HCT116 (cell line): ENCODE measurements at regions not wholly inside any gene's neighbourhood (a gene's known extent, or its start where the extent isn't known, plus 50 kb on each side); places are given as distances from the start of the nearest gene placed in this dataset.

Experiments used
- ATAC-seq: fragments of 200-7000 bp; cut with Tn5 transposase; 2 replicates; pipeline ENCODE4 v1.9.1; 2020; ENCODE audit warnings: mild to moderate bottlenecking, moderate library complexity
- BruUV-seq: library from RNA; stranded (reverse); fragments of 400-500 nt; replicated peaks from 2 replicates; lab custom pipeline; 2021; lab: Mats Ljungman, UMichigan
- CTCF ChIA-PET: fragments of 300-600 bp; sonication (Branson Sonifier 250); formaldehyde crosslinking; loops from one replicate; lab custom pipeline; 2021; ENCODE audit warnings: antibody characterized with exemption; lab: Charles Lee
- POLR2A ChIA-PET: fragments of 300-600, 350-600 bp; sonication (Branson Sonifier 250); formaldehyde crosslinking; loops from one replicate; lab custom pipeline; 2021; ENCODE audit warnings: antibody characterized with exemption; lab: Charles Lee
- RAD21 ChIA-PET, 2 experiments: fragments of 300-600 bp; sonication (Branson Sonifier 250); formaldehyde crosslinking; loops; one replicate each; lab custom pipeline; 2023; ENCODE audit warnings: low total read pairs in 2 of 2; ENCODE audit not compliant: uncharacterized antibody in 2 of 2, unreplicated experiment in 2 of 2, low non-redundant PET in 1 of 2; lab: Charles Lee
- DNase-seq: peaks from one replicate; pipeline ENCODE4 v3.0.0-alpha.2; 2010; ENCODE audit warnings: low read depth, low spot score
- H2AFZ ChIP-seq: fragments of 200-600 bp; shearing (Covaris generic), sonication (generic); 2 replicates; pipeline ENCODE4 v1.6.1; 2017; ENCODE audit warnings: low read depth, mixed run types, mixed read lengths, antibody characterized with exemption, low read length; ENCODE audit not compliant: poor library complexity, severe bottlenecking
- H3K27ac ChIP-seq: 2 replicates; pipeline ENCODE4 v1.5.1; 2012; ENCODE audit warnings: low read depth, low read length
- H3K27me3 ChIP-seq: fragments of 200-600 bp; sonication (generic); 2 replicates; pipeline ENCODE4 v1.6.1; 2016; ENCODE audit warnings: mixed run types, low read length, mixed read lengths; ENCODE audit not compliant: insufficient read depth
- H3K36me3 ChIP-seq, 2 experiments: fragments of 200-500 bp in 1 of 2; fragments of 200-600 bp in 1 of 2; sonication (Bioruptor generic) in 1 of 2; sonication (generic) in 1 of 2; 2 replicates each; pipeline versions ENCODE4 v1.5.1 to v1.6.1; 2014 to 2016; ENCODE audit warnings: low read length in 2 of 2, inconsistent platforms in 1 of 2, mixed read lengths in 1 of 2, mixed run types in 1 of 2; ENCODE audit not compliant: insufficient read depth in 2 of 2, control insufficient read depth in 1 of 2
- H3K4me1 ChIP-seq, 2 experiments: fragments of 200-600 bp in 1 of 2; sonication (generic) in 1 of 2; 2 replicates each; pipeline versions ENCODE4 v1.5.1 to v1.6.1; 2012 to 2017; ENCODE audit warnings: low read length in 2 of 2, inconsistent platforms in 1 of 2, mild to moderate bottlenecking in 1 of 2, mixed read lengths in 1 of 2, mixed run types in 1 of 2, moderate library complexity in 1 of 2; ENCODE audit not compliant: insufficient read depth in 2 of 2, control insufficient read depth in 1 of 2
- H3K4me2 ChIP-seq: fragments of 200-600 bp; sonication (generic); 2 replicates; pipeline ENCODE4 v1.6.1; 2017; ENCODE audit warnings: mixed run types, low read length, mixed read lengths
- H3K4me3 ChIP-seq, 2 experiments: fragments of 200-600 bp in 1 of 2; sonication (generic) in 1 of 2; replicated peaks in 1 of 2; 2 replicates each; pipeline ENCODE4 v1.5.1; 2011 to 2016; ENCODE audit warnings: low read length in 2 of 2, control low read depth in 1 of 2, low read depth in 1 of 2, mild to moderate bottlenecking in 1 of 2, mixed read lengths in 1 of 2, mixed run types in 1 of 2
- H3K79me2 ChIP-seq: fragments of 200-600 bp; sonication (generic); 2 replicates; pipeline ENCODE4 v1.6.1; 2017; ENCODE audit warnings: mild to moderate bottlenecking, mixed run types, low read length, moderate library complexity, mixed read lengths; ENCODE audit not compliant: insufficient read depth
- H3K9ac ChIP-seq: fragments of 200-600 bp; sonication (generic); 2 replicates; pipeline ENCODE4 v1.6.1; 2016; ENCODE audit warnings: low read length, mixed read lengths
- H3K9me2 ChIP-seq: fragments of 200-600 bp; sonication (generic), shearing (Covaris generic); 2 replicates; pipeline ENCODE4 v1.6.1; 2017; ENCODE audit warnings: mixed run types, mild to moderate bottlenecking, moderate library complexity; ENCODE audit not compliant: insufficient read depth
- H3K9me3 ChIP-seq, 2 experiments: fragments of 200-500 bp in 1 of 2; fragments of 200-600 bp in 1 of 2; sonication (Bioruptor generic) in 1 of 2; sonication (generic) in 1 of 2; 2 replicates each; pipeline ENCODE4 v1.6.1; 2014 to 2017; ENCODE audit warnings: low read length in 2 of 2, mixed read lengths in 2 of 2, inconsistent platforms in 1 of 2, low read depth in 1 of 2, mild to moderate bottlenecking in 1 of 2, mixed run types in 1 of 2, moderate library complexity in 1 of 2; ENCODE audit not compliant: control insufficient read depth in 1 of 2, insufficient read depth in 1 of 2
- H4K20me1 ChIP-seq: fragments of 200-600 bp; sonication (generic), shearing (Covaris generic); 2 replicates; pipeline ENCODE4 v1.6.1; 2017; ENCODE audit warnings: mixed run types, mild to moderate bottlenecking, moderate library complexity; ENCODE audit not compliant: insufficient read depth
- CBX3 ChIP-seq: IDR thresholded peaks from 2 replicates; pipeline ENCODE4 v1.6.1; 2012; ENCODE audit warnings: low read depth
- CEBPB ChIP-seq: IDR thresholded peaks from 2 replicates; pipeline ENCODE4 v1.6.1; 2012; ENCODE audit warnings: low read depth
- EGR1 ChIP-seq: IDR thresholded peaks from 2 replicates; pipeline ENCODE4 v1.6.1; 2012; ENCODE audit warnings: low read depth
- ELF1 ChIP-seq: IDR thresholded peaks from 2 replicates; pipeline ENCODE4 v1.6.1; 2012; ENCODE audit warnings: low read depth, borderline replicate concordance
- EZH2 ChIP-seq: fragments of 200-600 bp; sonication (generic); IDR thresholded peaks from 2 replicates; pipeline ENCODE4 v1.6.1; 2017; ENCODE audit warnings: antibody characterized with exemption, mixed run types
- JUND ChIP-seq: IDR thresholded peaks from 2 replicates; pipeline ENCODE4 v1.6.1; 2012
- POLR2A ChIP-seq: IDR thresholded peaks from 2 replicates; pipeline ENCODE4 v1.7.0; 2011; ENCODE audit warnings: borderline replicate concordance; ENCODE audit not compliant: insufficient read depth, insufficient read length; ENCODE audit errors: extremely low read depth
- POLR2AphosphoS5 ChIP-seq: IDR thresholded peaks from 2 replicates; pipeline ENCODE4 v1.6.1; 2011; ENCODE audit warnings: mild to moderate bottlenecking, low read depth, low read length, moderate library complexity
- SRF ChIP-seq: IDR thresholded peaks from 2 replicates; pipeline ENCODE4 v1.6.1; 2012; ENCODE audit warnings: low read depth
- YY1 ChIP-seq: IDR thresholded peaks from 2 replicates; pipeline ENCODE4 v1.6.1; 2011; ENCODE audit warnings: low read length, low read depth, moderate library complexity, mild to moderate bottlenecking; ENCODE audit not compliant: insufficient replicate concordance; ENCODE audit errors: extremely low read depth
- ZFX ChIP-seq: fragments of 450-650 bp; IDR thresholded peaks from 2 replicates; pipeline ENCODE4 v1.6.1; 2017
- intact Hi-C: fragments of 100-400 bp; cut with micrococcal nuclease; formaldehyde crosslinking; loops from 2 replicates; pipeline ENCODE4 v1.10.0; 2022
- TF ChIP-seq, protein P1 (sequence below): IDR thresholded peaks from 2 replicates; pipeline ENCODE4 v1.6.1; 2012; ENCODE audit warnings: low read depth
- TF ChIP-seq, protein P2 (sequence below): IDR thresholded peaks from 2 replicates; pipeline ENCODE4 v1.6.1; 2012

DNA sequence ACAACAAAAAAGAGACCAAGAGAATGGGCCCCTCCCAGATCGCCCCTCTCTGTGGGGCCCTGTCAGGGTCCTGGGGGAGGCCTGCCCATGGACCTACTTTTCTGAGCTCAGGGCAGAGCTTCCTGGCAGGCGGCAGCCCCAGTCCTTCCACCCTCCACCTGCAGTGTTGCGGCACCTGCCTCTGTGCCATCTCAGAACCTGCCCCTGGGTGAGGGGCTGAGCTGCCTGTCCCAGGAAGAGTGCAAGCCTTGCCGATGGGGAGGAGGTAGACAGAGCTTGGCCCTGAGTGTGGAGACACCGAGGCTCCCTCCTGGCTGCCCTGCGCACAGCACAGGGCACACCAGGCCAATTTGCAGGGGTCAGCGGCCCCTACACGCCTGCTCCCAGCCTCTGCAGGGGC is 67.5 kb downstream of the UNCX start:
- no peak for DNase-seq
- POLR2A ChIA-PET: no interaction called here
- ATAC-seq: no peak
- no peaks in the 10 kb centered on the region for H4K20me1 ChIP-seq
- RAD21 ChIA-PET: no interaction called here
- H3K27ac ChIP-seq: no peak overlapping the region; the same call in 1 of the 2 replicates
- H3K4me2 ChIP-seq: no peak overlapping the region
- intact Hi-C loops: no loop called here
- no peaks in the 10 kb centered on the region for H3K79me2 ChIP-seq
- no peaks in the 10 kb centered on the region for H3K9me3 ChIP-seq
- BruUV-seq: no TSS peak
- H3K4me3 ChIP-seq: no peak overlapping the region
- H3K27me3 ChIP-seq: no peaks in the 10 kb centered on the region
- H3K9ac ChIP-seq: no peak overlapping the region
- no peak for TF ChIP-seq CBX3
- TF ChIP-seq POLR2AphosphoS5: no peak
- no peak for TF ChIP-seq JUND
- TF ChIP-seq YY1: no peak
- no peak for TF ChIP-seq EZH2
- no peak for TF ChIP-seq POLR2A
- TF ChIP-seq, protein P1, sequence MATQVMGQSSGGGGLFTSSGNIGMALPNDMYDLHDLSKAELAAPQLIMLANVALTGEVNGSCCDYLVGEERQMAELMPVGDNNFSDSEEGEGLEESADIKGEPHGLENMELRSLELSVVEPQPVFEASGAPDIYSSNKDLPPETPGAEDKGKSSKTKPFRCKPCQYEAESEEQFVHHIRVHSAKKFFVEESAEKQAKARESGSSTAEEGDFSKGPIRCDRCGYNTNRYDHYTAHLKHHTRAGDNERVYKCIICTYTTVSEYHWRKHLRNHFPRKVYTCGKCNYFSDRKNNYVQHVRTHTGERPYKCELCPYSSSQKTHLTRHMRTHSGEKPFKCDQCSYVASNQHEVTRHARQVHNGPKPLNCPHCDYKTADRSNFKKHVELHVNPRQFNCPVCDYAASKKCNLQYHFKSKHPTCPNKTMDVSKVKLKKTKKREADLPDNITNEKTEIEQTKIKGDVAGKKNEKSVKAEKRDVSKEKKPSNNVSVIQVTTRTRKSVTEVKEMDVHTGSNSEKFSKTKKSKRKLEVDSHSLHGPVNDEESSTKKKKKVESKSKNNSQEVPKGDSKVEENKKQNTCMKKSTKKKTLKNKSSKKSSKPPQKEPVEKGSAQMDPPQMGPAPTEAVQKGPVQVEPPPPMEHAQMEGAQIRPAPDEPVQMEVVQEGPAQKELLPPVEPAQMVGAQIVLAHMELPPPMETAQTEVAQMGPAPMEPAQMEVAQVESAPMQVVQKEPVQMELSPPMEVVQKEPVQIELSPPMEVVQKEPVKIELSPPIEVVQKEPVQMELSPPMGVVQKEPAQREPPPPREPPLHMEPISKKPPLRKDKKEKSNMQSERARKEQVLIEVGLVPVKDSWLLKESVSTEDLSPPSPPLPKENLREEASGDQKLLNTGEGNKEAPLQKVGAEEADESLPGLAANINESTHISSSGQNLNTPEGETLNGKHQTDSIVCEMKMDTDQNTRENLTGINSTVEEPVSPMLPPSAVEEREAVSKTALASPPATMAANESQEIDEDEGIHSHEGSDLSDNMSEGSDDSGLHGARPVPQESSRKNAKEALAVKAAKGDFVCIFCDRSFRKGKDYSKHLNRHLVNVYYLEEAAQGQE: no peak
- TF ChIP-seq CEBPB: no peak
- TF ChIP-seq ZFX: no peak
- TF ChIP-seq, protein P2, sequence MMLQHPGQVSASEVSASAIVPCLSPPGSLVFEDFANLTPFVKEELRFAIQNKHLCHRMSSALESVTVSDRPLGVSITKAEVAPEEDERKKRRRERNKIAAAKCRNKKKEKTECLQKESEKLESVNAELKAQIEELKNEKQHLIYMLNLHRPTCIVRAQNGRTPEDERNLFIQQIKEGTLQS: no peak
- no peak for TF ChIP-seq EGR1
- TF ChIP-seq SRF: no peak
- TF ChIP-seq ELF1: no peak
- TF ChIP-seq, all 23 proteins: peak for 0
- CTCF ChIA-PET: no interaction called here
- no peak overlapping the region for H2AFZ ChIP-seq
- no peaks in the 10 kb centered on the region for H3K4me1 ChIP-seq
- no peaks in the 10 kb centered on the region for H3K36me3 ChIP-seq
- no peaks in the 10 kb centered on the region for H3K9me2 ChIP-seq
